HG03521 (cell line): ENCODE measurements at regions not wholly inside any gene's neighbourhood (a gene's known extent, or its start where the extent isn't known, plus 50 kb on each side); places are given as distances from the start of the nearest gene placed in this dataset.
"Not testable (repeated sequence)": the region's sequence is repeated elsewhere in the genome, so short reads cannot be mapped to it uniquely, and the experiment has no call there.

Source experiments
- ATAC-seq: cut with Tn5 transposase; IDR thresholded peaks from one replicate; pipeline ENCODE4 v1.9.1; 2021; ENCODE audit warnings: mild to moderate bottlenecking, moderate library complexity; ENCODE audit not compliant: unreplicated experiment

- no peak for ATAC-seq
Measured at GRCh38 chr12:47491516-47492305, 214.1 kb downstream of the RPAP3 start.

- ATAC-seq: no peak
Measured at GRCh38 chr12:47488888-47489287, 216.9 kb downstream of the RPAP3 start.

- no peak for ATAC-seq
Measured at GRCh38 chr12:47481041-47481440, 224.8 kb downstream of the RPAP3 start.

- no peak for ATAC-seq
Measured at GRCh38 chr12:47478426-47478825, 227.4 kb downstream of the RPAP3 start.

- ATAC-seq: no peak
Measured at GRCh38 chr12:47473091-47473490, 232.7 kb downstream of the RPAP3 start.

- ATAC-seq: not testable (repeated sequence)
Measured at GRCh38 chr12:47470349-47470748, 235.5 kb downstream of the RPAP3 start.

- ATAC-seq: not testable (repeated sequence)
Measured at GRCh38 chr12:47463918-47464317, 241.9 kb downstream of the RPAP3 start.

GRCh38 chr12:47458279-47458678, 247.6 kb downstream of the RPAP3 start:
- ATAC-seq: no peak

- ATAC-seq: no peak
Measured at GRCh38 chr12:47449797-47450196, 256.0 kb downstream of the RPAP3 start.

- ATAC-seq: no peak
Measured at GRCh38 chr12:47442310-47442709, 263.5 kb downstream of the RPAP3 start.

- ATAC-seq: no peak
Measured at GRCh38 chr12:47441490-47441889, 264.3 kb downstream of the RPAP3 start.

- ATAC-seq: no peak
Measured at GRCh38 chr12:47438175-47438574, 267.7 kb downstream of the RPAP3 start.

GRCh38 chr12:47437570-47437969, 268.3 kb downstream of the RPAP3 start:
- no peak for ATAC-seq

- no peak for ATAC-seq
Measured at GRCh38 chr12:47433876-47434275, 272.0 kb downstream of the RPAP3 start.

- ATAC-seq: not testable (repeated sequence)
Measured at GRCh38 chr12:47426678-47427309, 279.0 kb downstream of the RPAP3 start.

GRCh38 chr12:47422611-47423010, 283.2 kb downstream of the RPAP3 start:
- no peak for ATAC-seq

- ATAC-seq: no peak
Measured at GRCh38 chr12:47419497-47419896, 286.3 kb downstream of the RPAP3 start.

GRCh38 chr12:47417955-47418354, 287.9 kb downstream of the RPAP3 start:
- ATAC-seq: no peak

- no peak for ATAC-seq
Measured at GRCh38 chr12:47417121-47417520, 288.7 kb downstream of the RPAP3 start.

GRCh38 chr12:47415054-47415453, 290.8 kb downstream of the RPAP3 start:
- ATAC-seq: no peak

GRCh38 chr12:47414511-47414910, 291.3 kb downstream of the RPAP3 start:
- no peak for ATAC-seq

GRCh38 chr12:47413806-47414205, 292.0 kb downstream of the RPAP3 start:
- ATAC-seq: no peak
